ENCODE measurements at regions not wholly inside any gene's neighbourhood (a gene's known extent, or its start where the extent isn't known, plus 50 kb on each side); places are given as distances from the start of the nearest gene placed in this dataset.

GRCh38 chr3:112740835-112741234 is 99.9 kb upstream of the CCDC80 start:
- no peak for TF ChIP-seq CTCF (conservative IDR thresholded peaks at IDR 0.05; ENCODE audit: low read length)
- TF ChIP-seq EZH2phosphoT487 (IDR thresholded peaks at IDR 0.05; ENCODE audit: borderline replicate concordance, low read depth, low read length), result no peak
